NCI-H1694 (cell line): ENCODE measurements at regions not wholly inside any gene's neighbourhood (a gene's known extent, or its start where the extent isn't known, plus 50 kb on each side); places are given as distances from the start of the nearest gene placed in this dataset.

Experiments used
- DNase-seq: peaks from one replicate; lab custom pipeline; 2025; lab: John Stamatoyannopoulos, UW

- DNase-seq, result no peak
Measured at GRCh38 chr2:20110876-20111275, 59.4 kb upstream of the LAPTM4A start.

- no peak for DNase-seq
Measured at GRCh38 chr2:20110383-20110782, 59.0 kb upstream of the LAPTM4A start.

DNA sequence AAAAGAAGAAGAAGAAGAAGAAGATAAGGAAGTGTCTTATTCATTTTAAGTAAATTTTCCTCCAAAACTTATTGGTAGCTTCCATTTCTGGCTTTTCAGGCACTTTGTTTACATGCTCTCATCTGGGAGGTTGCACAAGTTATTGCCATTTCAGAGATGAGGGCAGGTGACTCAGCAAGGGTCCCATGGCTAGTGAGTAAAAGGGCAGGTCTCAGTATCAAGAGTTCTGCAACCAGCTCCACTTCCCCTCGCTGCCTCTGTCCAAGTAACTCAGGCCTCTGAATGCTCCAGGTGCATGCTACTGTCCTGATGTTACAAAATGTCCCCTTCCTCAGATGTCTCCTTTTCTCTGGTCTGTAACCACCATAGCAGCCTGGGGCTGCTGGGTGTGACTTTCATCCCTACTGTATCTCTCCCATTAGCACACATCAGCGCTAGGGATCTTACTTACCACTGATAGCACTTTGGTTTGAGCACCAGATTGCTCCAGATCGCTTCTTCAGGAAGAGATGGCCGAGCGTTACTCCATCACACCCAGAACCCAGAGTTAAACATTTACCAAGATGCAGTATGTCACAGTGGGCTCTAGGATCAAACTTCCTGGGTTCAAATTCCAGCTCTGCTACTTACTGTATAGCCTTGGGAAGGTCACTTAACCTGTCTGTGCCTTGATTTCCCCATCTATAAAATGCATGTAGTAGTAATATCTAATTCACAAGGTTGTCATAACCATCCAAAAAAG lies 57.4 kb upstream of the LAPTM4A start:
- no peak for DNase-seq

DNA sequence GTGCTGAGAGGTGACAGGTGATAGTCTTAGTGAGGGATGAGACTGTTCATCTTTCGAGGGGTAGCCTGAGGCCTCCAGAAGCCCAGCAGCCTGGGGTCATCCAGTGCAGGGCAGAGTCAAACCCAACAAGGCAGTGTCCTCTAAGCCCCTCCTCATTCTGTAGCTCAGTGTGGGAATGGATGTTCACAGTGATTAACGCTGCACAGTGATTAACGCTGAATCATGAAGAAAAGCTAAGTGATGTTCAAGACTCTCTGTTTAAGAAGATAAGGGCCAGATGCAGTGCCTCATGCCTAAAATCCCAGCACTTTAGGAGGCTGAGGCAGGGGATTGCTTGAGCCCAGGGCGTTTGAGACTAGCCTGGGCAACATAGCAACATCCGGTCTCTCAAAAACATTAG lies 56.3 kb upstream of the LAPTM4A start:
- no peak for DNase-seq

DNA sequence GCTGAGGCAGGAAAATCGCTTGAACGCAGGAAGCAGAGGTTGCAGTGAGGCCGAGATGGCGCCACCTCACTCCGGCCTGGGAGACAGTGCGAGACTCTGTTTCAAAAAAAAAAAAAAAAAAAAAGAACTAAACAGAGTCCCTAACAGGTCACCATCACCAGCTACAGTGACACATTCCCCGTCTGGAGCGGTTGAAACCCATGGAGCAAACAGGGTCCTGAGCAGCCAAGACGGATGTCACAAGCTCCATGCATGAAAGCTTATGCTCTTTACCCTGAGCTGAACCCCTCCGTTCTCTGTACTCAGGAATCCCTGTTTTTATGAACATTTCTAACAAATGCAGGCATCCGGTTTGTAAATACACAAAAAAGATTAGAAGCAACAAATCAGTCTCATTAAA lies 55.9 kb upstream of the LAPTM4A start:
- DNase-seq, result no peak

DNA sequence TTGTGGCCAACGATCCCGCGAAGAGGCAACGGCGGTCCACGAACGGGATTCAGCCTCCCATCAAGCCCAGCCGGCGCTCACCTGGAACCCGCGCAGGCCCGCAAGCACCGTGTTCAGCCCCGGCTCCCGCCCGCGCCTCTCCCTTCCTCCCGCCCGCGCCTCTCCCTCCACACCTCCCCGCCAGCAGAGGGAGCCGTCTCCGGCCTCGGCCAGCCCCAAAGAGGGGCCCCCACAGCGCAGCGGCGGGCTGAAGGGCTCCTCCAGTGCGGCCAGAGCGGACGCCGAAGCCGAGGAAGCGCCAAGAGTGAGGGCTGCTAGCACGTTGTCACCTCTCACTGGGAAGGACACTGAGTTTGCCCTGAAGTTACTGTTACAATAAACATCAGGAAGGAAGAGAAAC lies 55.3 kb upstream of the LAPTM4A start:
- DNase-seq, result no peak

DNA sequence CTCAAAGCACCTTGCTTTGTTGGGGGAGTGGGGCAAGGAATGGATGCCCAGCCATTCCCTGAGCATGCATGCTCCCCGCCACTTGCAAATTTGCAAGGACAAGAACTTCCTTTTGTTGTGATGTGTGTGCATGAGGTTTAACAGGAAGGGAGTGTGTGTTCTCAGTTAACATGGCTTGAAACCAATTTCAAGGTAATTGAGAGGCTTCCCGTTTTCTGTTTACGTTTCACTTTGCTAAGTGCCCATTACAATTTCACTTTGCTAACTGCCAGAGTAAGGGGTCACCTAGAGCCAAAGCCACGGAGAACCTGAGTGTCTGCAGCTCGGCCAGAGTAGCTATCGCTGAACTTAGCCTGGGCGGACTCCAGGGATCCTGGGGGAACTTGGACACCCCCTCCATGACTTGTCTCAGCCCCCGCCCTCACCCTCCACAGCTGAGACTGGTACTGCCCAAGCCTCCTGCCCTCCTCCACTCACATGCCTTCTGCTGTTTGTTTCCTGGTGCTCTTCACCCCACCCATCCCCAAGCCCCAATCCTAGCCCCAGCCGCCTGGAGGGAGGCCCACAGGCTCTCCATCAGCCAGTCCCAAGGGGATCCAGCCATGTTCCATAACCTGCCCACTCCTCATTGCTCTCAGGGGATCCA lies 53.6 kb upstream of the LAPTM4A start:
- DNase-seq, result no peak

GRCh38 chr2:20103530-20103929 lies 52.1 kb upstream of the LAPTM4A start:
- DNase-seq, result peak; percentile 17
